ENCODE measurements at regions not wholly inside any gene's neighbourhood (a gene's known extent, or its start where the extent isn't known, plus 50 kb on each side); places are given as distances from the start of the nearest gene placed in this dataset.

DNA sequence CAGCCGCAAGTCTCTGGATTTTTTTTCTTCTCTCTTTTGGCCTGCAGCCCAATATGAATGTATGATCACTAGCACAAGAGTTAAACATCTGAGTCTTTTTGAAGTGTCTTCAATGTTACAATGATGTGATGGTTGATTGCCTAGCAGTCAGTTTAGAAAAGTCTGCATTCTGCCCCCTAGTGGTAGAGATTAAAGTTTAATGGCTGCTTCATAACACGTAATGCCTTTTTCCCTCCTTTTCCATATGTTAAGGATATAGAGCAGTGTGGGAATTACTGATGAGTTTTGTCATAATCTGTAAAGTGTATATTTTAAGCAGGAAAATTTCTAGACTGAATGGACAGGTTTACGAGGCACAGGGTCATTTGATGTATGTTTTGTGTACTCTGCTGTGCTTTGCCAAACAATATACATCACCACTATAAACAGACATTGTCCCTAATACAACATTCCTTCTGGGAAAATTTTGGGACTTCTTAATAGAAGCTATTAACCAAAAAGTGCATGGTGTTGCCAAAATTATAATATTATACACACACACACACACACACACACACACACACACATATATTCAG is 1038.5 kb upstream of the NR2F2 start:
- no peaks in the 10 kb centered on the region for H3K9me3 ChIP-seq (ENCODE audit: low read depth)
- no peaks in the 10 kb centered on the region for H3K36me3 ChIP-seq
- no peak overlapping the region for H3K27ac ChIP-seq
- TF ChIP-seq CTCF (IDR thresholded peaks at IDR 0.05; ENCODE audit: low read depth, low read length): peak; percentile 57
- H3K4me3 ChIP-seq: no peak overlapping the region
- DNase-seq (ENCODE audit: low read depth in 1 of 2, low spot score in 1 of 2): peak; percentile 39 to 60
- H3K27me3 ChIP-seq: no peaks in the 10 kb centered on the region
- peaks cover 33% of the 10 kb centered on the region for H3K4me1 ChIP-seq (ENCODE audit: low read depth)

DNA sequence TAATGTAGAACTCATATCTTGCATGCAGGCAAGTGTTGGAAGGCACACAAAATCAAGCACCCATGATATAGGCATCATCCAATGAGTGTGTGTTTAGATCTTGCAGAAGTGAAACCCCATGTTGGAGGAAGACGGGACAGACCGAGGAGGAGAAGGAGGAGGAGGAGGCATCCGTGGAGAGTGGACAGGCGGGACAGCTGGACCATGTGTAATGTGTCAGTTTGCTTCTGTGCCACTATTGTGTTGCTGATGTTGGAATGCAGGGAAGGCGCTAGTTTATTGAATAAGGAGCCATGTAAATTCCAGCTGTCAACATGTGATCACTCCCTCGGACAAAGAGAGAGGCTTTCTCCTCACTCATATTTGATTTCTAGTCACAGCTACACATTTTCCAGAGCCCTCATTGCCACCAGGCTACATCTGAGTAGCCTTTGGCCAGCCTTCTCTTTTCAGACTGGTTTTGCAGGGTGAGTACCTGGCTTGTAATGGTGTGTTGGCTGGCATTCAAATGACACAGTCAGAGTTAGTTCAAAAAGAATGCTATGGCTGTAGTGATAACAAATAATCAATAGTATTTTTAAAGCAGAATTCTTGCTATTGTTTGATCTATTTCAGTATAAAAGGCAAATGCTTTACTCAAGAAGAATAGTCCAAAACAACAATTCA is 1037.6 kb upstream of the NR2F2 start:
- Histone ChIP-seq H3K36me3 (no peaks in the 10 kb centered on the region), H3K4me1 (ENCODE audit: low read depth) (peaks cover 39% of the 10 kb centered on the region), H3K27ac (no peak overlapping the region), H3K27me3 (no peaks in the 10 kb centered on the region), H3K9me3 (ENCODE audit: low read depth) (no peaks in the 10 kb centered on the region), H3K4me3 (no peak overlapping the region)
- DNase-seq (ENCODE audit: low read depth in 1 of 2, low spot score in 1 of 2): peak; percentile 2 to 38
- no peak for TF ChIP-seq CTCF (IDR thresholded peaks at IDR 0.05; ENCODE audit: low read depth, low read length)

DNA sequence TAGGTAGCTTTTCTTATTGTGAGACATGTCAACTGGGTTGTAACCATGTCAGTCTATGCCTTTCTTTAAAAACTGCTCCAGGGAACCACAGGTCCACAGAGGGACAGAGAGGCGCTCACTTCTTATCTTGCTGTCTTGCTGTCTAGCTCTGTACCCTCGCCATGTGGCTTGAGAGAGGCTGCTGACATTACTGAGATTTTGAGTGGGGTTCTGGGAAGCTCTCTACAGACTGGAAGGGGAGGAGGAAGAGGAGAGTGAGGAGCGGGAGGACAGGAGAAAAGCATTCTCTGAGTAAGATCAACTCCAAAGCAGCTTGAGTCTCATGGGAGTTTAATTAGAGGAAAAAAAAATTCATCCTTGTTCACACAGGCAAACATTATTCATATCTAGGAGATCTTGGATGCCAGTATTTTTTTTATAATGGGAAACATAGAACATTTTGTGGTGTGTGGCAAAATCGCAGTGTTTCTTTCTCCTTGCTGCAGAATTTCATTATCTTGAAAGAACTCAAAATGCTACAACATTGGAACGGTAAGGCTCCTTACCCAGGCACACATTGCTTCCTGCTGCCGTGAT is 1037.0 kb upstream of the NR2F2 start:
- Histone ChIP-seq H3K4me3 (no peak overlapping the region), H3K36me3 (no peaks in the 10 kb centered on the region), H3K9me3 (ENCODE audit: low read depth) (no peaks in the 10 kb centered on the region), H3K4me1 (ENCODE audit: low read depth) (peaks cover 39% of the 10 kb centered on the region), H3K27me3 (no peaks in the 10 kb centered on the region), H3K27ac (no peak overlapping the region)
- TF ChIP-seq CTCF (IDR thresholded peaks at IDR 0.05; ENCODE audit: low read depth, low read length): no peak
- peak in 1 of 2 donors; percentile 58 for DNase-seq (ENCODE audit: low read depth in 1 of 2, low spot score in 1 of 2)

DNA sequence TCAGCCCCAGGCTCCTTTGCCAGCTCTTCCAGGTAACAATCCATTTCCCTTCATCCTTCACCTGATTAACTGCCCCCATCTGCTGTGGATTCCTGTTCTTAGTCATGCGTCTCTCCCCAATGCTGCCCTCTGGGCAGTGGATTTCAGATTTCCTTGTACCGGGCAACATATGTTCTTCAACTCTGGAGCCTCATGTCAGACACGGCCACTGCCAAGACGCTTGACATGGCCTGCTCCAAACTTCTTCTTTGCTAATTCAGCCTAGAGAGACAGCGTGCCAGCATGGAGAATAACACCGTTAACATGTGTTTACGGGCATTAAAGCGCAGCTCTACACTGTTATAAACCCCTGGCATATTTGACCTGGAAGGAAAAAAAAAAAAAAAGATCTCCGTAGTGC is 1035.1 kb upstream of the NR2F2 start:
- Histone ChIP-seq H3K4me1 (ENCODE audit: low read depth) (peaks cover 34% of the 10 kb centered on the region), H3K36me3 (no peaks in the 10 kb centered on the region), H3K27ac (no peak overlapping the region), H3K4me3 (no peak overlapping the region), H3K27me3 (no peaks in the 10 kb centered on the region), H3K9me3 (ENCODE audit: low read depth) (no peaks in the 10 kb centered on the region)
- TF ChIP-seq CTCF (IDR thresholded peaks at IDR 0.05; ENCODE audit: low read depth, low read length): no peak
- no peak for DNase-seq (ENCODE audit: low read depth in 1 of 2, low spot score in 1 of 2)

DNA sequence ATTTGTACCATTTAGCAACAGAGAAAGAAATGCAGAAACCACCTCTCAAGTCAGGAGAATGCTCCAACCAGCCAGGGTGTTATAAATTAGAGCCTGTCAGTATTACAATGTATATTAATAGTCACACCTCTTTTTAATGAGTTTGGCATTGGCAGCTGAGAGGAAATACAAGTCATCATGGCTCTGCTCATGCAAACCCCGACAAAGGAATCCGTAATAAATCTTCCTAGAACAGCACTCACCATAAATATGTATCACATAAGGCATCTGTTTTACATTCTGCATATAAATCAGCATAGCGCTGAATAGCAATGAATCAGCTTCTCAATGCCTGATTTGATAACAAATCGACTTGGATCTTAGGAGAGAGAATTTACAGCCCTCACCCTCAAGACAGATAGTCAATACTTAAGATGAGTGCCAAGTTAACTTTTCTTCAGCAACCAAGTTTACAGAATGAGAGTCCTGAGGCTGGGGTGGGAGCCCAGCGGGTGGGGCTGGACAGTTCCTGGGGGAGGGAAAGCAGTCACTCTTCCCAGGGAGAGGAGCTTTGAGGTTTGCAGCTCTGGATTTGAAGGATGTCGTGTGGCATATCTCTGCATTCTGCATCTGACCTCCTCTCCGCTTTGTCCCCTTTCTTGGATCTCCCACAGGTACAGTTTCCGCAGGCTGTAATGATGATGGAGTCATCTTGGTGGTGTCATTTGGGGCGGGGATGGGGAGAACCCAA is 1034.4 kb upstream of the NR2F2 start:
- DNase-seq (ENCODE audit: low read depth in 1 of 2, low spot score in 1 of 2): no peak
- no peak for TF ChIP-seq CTCF (IDR thresholded peaks at IDR 0.05; ENCODE audit: low read depth, low read length)

More for the DNA sequence above, 1034.4 kb upstream of the NR2F2 start:
- no peak overlapping the region for H3K27ac ChIP-seq
- no peaks in the 10 kb centered on the region for H3K36me3 ChIP-seq
- no peak overlapping the region for H3K4me3 ChIP-seq
- no peaks in the 10 kb centered on the region for H3K9me3 ChIP-seq (ENCODE audit: low read depth)
- no peaks in the 10 kb centered on the region for H3K27me3 ChIP-seq
- peaks cover 27% of the 10 kb centered on the region for H3K4me1 ChIP-seq (ENCODE audit: low read depth)

Measured in cardiac muscle cell (in vitro differentiated cells and primary cell).